DOHH2 (cell line): ENCODE measurements at regions not wholly inside any gene's neighbourhood (a gene's known extent, or its start where the extent isn't known, plus 50 kb on each side); places are given as distances from the start of the nearest gene placed in this dataset.

Experiments used
- EZH2phosphoT487 ChIP-seq: fragments of 200-600 bp; sonication (generic); IDR thresholded peaks from 2 replicates; pipeline ENCODE4 v1.6.1; 2017; ENCODE audit warnings: borderline replicate concordance, mild to moderate bottlenecking, antibody characterized with exemption, low read length, moderate library complexity, mixed read lengths
- TF ChIP-seq, protein P1 (sequence below): fragments of 200-600 bp; sonication (generic); IDR thresholded peaks from one replicate; pipeline ENCODE4 v1.5.1; 2014; ENCODE audit warnings: antibody characterized with exemption, mild to moderate bottlenecking, low read depth, low read length; ENCODE audit not compliant: poor library complexity, severe bottlenecking

DNA sequence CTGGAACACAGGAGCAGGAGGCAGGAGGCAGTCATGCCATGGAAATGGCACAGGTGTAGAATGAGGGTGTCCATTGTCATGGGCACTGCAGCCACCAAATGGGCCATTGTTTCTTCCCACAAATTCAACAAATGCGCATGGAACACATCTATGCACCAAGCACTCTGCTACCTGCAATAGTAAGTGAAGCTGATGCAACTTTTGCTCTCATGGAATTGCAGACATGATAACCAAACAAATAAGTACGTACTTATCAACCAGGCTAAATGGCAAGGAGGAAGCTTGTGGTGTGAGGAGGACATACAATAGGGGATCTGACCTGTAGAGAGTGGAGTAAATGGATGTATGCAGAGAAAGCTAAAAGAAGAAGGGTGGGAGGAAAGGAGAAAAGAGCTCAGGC lies 116.8 kb downstream of the TRIM36 start:
- TF ChIP-seq, protein P1, sequence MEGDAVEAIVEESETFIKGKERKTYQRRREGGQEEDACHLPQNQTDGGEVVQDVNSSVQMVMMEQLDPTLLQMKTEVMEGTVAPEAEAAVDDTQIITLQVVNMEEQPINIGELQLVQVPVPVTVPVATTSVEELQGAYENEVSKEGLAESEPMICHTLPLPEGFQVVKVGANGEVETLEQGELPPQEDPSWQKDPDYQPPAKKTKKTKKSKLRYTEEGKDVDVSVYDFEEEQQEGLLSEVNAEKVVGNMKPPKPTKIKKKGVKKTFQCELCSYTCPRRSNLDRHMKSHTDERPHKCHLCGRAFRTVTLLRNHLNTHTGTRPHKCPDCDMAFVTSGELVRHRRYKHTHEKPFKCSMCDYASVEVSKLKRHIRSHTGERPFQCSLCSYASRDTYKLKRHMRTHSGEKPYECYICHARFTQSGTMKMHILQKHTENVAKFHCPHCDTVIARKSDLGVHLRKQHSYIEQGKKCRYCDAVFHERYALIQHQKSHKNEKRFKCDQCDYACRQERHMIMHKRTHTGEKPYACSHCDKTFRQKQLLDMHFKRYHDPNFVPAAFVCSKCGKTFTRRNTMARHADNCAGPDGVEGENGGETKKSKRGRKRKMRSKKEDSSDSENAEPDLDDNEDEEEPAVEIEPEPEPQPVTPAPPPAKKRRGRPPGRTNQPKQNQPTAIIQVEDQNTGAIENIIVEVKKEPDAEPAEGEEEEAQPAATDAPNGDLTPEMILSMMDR: no peak
- no peak for TF ChIP-seq EZH2phosphoT487
